DOHH2 (cell line): ENCODE measurements at regions not wholly inside any gene's neighbourhood (a gene's known extent, or its start where the extent isn't known, plus 50 kb on each side); places are given as distances from the start of the nearest gene placed in this dataset.

Source experiments
- H3F3A ChIP-seq: fragments of 200-600 bp; sonication (generic), shearing (Covaris generic); 2 replicates; pipeline ENCODE4 v1.6.0; 2016; ENCODE audit warnings: antibody characterized with exemption, mild to moderate bottlenecking; ENCODE audit not compliant: control insufficient read depth, insufficient read depth
- H3K27ac ChIP-seq: fragments of 200-600 bp; sonication (generic); 2 replicates; pipeline ENCODE4 v1.5.1; 2014; ENCODE audit warnings: low read depth, mild to moderate bottlenecking, low read length, moderate library complexity
- H3K27me3 ChIP-seq: fragments of 200-600 bp; sonication (generic); 2 replicates; pipeline ENCODE4 v1.6.1; 2014; ENCODE audit warnings: mild to moderate bottlenecking, low read length, mixed read lengths; ENCODE audit not compliant: control insufficient read depth
- H3K36me3 ChIP-seq: fragments of 200-600 bp; sonication (generic); 2 replicates; pipeline ENCODE4 v1.6.1; 2014; ENCODE audit warnings: mild to moderate bottlenecking, low read length, moderate library complexity, mixed read lengths; ENCODE audit not compliant: control insufficient read depth
- H3K4me1 ChIP-seq: fragments of 200-600 bp; sonication (generic); 2 replicates; pipeline ENCODE4 v1.6.1; 2014; ENCODE audit warnings: mild to moderate bottlenecking, low read length, mixed read lengths; ENCODE audit not compliant: control insufficient read depth
- H3K4me2 ChIP-seq: fragments of 200-600 bp; sonication (generic); 2 replicates; pipeline ENCODE4 v1.6.0; 2014; ENCODE audit warnings: mild to moderate bottlenecking, low read length, moderate library complexity
- H3K4me3 ChIP-seq: fragments of 200-600 bp; sonication (generic); 2 replicates; pipeline ENCODE4 v1.5.1; 2014; ENCODE audit warnings: mild to moderate bottlenecking, low read length, mixed read lengths
- H3K79me2 ChIP-seq: fragments of 200-600 bp; sonication (generic); 2 replicates; pipeline ENCODE4 v1.6.1; 2014; ENCODE audit warnings: mild to moderate bottlenecking, low read length, mixed read lengths; ENCODE audit not compliant: control insufficient read depth
- H3K9me2 ChIP-seq: fragments of 200-600 bp; sonication (generic); replicated peaks from 2 replicates; pipeline ENCODE4 v1.6.1; 2014; ENCODE audit warnings: mild to moderate bottlenecking, low read length, mixed read lengths; ENCODE audit not compliant: control insufficient read depth
- H3K9me3 ChIP-seq: fragments of 200-600 bp; sonication (generic); 2 replicates; pipeline ENCODE4 v1.6.1; 2014; ENCODE audit warnings: antibody characterized with exemption, low read length, mixed read lengths; ENCODE audit not compliant: control insufficient read depth, insufficient read depth
- H4K20me1 ChIP-seq: fragments of 200-600 bp; sonication (generic); 2 replicates; pipeline ENCODE4 v1.6.0; 2014; ENCODE audit warnings: low read depth, mild to moderate bottlenecking, antibody characterized with exemption, low read length, moderate library complexity; ENCODE audit not compliant: control insufficient read depth, insufficient read depth
- EZH2phosphoT487 ChIP-seq: fragments of 200-600 bp; sonication (generic); IDR thresholded peaks from 2 replicates; pipeline ENCODE4 v1.6.1; 2017; ENCODE audit warnings: borderline replicate concordance, mild to moderate bottlenecking, antibody characterized with exemption, low read length, moderate library complexity, mixed read lengths
- TF ChIP-seq, protein P1 (sequence below): fragments of 200-600 bp; sonication (generic); IDR thresholded peaks from one replicate; pipeline ENCODE4 v1.5.1; 2014; ENCODE audit warnings: antibody characterized with exemption, mild to moderate bottlenecking, low read depth, low read length; ENCODE audit not compliant: poor library complexity, severe bottlenecking

DNA sequence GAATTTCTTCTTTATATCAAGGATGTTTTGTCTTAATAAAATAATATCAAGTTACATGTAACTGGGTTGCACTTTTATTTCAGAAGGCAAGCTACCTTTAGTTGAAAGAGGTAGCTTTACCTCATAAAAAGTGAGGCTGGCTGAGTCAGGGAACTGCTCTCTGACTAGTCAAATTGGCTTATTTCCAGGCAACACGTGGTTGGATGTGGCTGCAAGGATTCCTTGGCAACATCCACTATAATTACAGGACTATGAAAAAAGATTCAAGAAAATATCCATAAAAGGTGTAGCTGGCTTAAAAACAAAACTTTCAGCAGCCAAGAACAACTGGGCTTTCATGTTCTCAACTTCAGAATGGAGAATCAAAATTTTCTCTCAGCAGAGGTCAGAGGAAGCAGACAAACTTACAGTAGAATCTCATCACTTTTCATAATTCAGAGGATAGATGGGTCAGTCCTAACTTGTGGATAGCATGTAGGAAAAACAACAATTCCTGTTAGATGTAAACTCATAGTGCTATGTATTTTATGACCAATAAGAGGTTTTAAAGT, 779.1 kb downstream of the MECOM start:
- H4K20me1 ChIP-seq = no peaks in the 10 kb centered on the region
- H3K4me2 ChIP-seq = no peak overlapping the region
- H3K27me3 ChIP-seq = no peaks in the 10 kb centered on the region
- no peak overlapping the region for H3K27ac ChIP-seq
- no peaks in the 10 kb centered on the region for H3K9me2 ChIP-seq
- no peaks in the 10 kb centered on the region for H3F3A ChIP-seq
- H3K79me2 ChIP-seq = no peaks in the 10 kb centered on the region
- TF ChIP-seq, protein P1, sequence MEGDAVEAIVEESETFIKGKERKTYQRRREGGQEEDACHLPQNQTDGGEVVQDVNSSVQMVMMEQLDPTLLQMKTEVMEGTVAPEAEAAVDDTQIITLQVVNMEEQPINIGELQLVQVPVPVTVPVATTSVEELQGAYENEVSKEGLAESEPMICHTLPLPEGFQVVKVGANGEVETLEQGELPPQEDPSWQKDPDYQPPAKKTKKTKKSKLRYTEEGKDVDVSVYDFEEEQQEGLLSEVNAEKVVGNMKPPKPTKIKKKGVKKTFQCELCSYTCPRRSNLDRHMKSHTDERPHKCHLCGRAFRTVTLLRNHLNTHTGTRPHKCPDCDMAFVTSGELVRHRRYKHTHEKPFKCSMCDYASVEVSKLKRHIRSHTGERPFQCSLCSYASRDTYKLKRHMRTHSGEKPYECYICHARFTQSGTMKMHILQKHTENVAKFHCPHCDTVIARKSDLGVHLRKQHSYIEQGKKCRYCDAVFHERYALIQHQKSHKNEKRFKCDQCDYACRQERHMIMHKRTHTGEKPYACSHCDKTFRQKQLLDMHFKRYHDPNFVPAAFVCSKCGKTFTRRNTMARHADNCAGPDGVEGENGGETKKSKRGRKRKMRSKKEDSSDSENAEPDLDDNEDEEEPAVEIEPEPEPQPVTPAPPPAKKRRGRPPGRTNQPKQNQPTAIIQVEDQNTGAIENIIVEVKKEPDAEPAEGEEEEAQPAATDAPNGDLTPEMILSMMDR = no peak
- TF ChIP-seq EZH2phosphoT487 = no peak
- no peaks in the 10 kb centered on the region for H3K4me1 ChIP-seq
- H3K9me3 ChIP-seq = no peaks in the 10 kb centered on the region
- no peak overlapping the region for H3K4me3 ChIP-seq
- H3K36me3 ChIP-seq = no peaks in the 10 kb centered on the region

DNA sequence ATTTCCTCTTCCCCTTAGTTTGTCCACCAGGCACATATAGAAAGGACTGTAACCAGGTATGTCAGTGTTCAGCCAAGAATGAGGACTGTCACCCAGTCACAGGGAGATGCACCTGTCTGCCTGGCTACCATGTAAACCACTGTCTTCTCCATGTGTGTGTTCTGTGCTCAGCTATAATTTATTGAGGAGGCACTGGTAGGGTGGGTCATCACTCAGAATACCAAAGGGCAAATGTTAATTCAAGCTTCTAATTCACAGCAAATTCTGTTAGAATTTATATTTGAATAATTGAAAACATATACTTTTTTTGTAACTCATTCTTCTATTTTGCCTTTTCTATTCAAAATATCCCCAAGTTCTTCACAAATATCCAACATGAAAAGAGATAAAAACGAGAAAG, 780.4 kb downstream of the MECOM start:
- Histone ChIP-seq H3K27me3 (no peaks in the 10 kb centered on the region), H3K9me3 (no peaks in the 10 kb centered on the region), H3K36me3 (no peaks in the 10 kb centered on the region), H4K20me1 (no peaks in the 10 kb centered on the region), H3F3A (no peaks in the 10 kb centered on the region), H3K27ac (no peak overlapping the region), H3K9me2 (no peaks in the 10 kb centered on the region), H3K79me2 (no peaks in the 10 kb centered on the region), H3K4me3 (no peak overlapping the region), H3K4me1 (no peaks in the 10 kb centered on the region), H3K4me2 (no peak overlapping the region)
- TF ChIP-seq EZH2phosphoT487 = no peak
- TF ChIP-seq, protein P1 = no peak

DNA sequence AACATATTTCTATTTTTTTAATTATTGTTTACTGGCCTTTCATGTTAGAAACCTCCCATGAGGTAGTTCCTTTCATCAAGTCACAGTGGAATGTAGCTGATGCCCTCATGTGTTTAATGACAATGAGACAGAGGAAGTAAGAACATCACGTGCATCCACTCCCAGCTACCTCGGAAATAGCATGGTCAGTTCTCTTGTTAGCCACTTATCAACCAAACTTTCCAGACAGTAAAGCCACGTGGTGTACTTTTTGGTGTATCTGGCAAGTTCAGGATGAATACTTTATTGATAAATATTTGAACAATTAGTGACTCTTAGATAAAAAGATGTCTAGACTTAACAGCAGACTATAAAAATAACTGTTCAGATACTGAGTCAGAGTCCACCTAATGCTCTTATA, 781.7 kb downstream of the MECOM start:
- no peak overlapping the region for H3K4me3 ChIP-seq
- H3K4me1 ChIP-seq = no peaks in the 10 kb centered on the region
- H3K36me3 ChIP-seq = no peaks in the 10 kb centered on the region
- no peaks in the 10 kb centered on the region for H3K9me3 ChIP-seq
- no peak for TF ChIP-seq EZH2phosphoT487
- TF ChIP-seq, protein P1 = no peak
- no peak overlapping the region for H3K27ac ChIP-seq
- no peaks in the 10 kb centered on the region for H3K9me2 ChIP-seq
- no peaks in the 10 kb centered on the region for H3K79me2 ChIP-seq
- H3K27me3 ChIP-seq = no peaks in the 10 kb centered on the region
- no peaks in the 10 kb centered on the region for H4K20me1 ChIP-seq
- H3K4me2 ChIP-seq = no peak overlapping the region
- no peaks in the 10 kb centered on the region for H3F3A ChIP-seq
